ENCODE measurements at regions not wholly inside any gene's neighbourhood (a gene's known extent, or its start where the extent isn't known, plus 50 kb on each side); places are given as distances from the start of the nearest gene placed in this dataset.

DNA sequence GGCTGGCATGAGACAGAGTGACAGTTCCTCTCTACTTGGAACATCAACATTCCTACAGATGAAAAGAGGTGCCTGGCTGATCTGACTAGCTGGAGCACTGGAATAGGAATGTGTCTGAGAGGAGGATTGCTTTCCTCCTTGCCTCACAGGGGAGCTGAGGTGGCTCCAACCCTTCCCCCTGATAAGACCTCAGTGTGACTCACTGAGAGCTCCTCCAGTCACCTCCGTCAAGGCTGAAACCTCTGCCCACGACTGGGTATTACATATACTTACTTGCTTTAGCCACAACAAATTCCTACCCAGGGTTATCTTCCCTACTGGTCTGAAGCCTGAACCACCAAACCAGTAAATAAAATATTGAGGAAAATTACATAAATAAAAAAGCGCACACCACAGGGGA is 342.7 kb upstream of the REG3G start:
- Histone ChIP-seq H3K4me3 (ENCODE audit: low read depth, low read length) (no peak overlapping the region), H3K18ac (ENCODE audit: low read length) (no peak overlapping the region), H4K8ac (ENCODE audit: low read depth, low read length) (no peak overlapping the region), H3K36me3 (ENCODE audit: control insufficient read depth in 1 of 2, insufficient read depth in 2 of 2, low read length in 2 of 2) (no peaks in the 10 kb centered on the region), H3K4ac (ENCODE audit: low read depth, low read length) (no peak overlapping the region), H3K23ac (ENCODE audit: low read length) (no peak overlapping the region), H3K4me2 (ENCODE audit: low read length) (no peak overlapping the region), H3K27ac (ENCODE audit: low read depth, low read length) (no peak overlapping the region), H3K27me3 (ENCODE audit: insufficient read depth, low read length) (no peaks in the 10 kb centered on the region), H4K91ac (ENCODE audit: low read depth, low read length) (no peak overlapping the region), H3K9me3 (ENCODE audit: insufficient read depth, low read depth, low read length) (no peaks in the 10 kb centered on the region), H3K79me1 (ENCODE audit: low read length) (no peaks in the 10 kb centered on the region), H2AK5ac (ENCODE audit: low read length) (no peak overlapping the region), H4K12ac (ENCODE audit: low read depth, low read length) (no peak overlapping the region), H3K79me2 (ENCODE audit: control insufficient read depth, insufficient read depth, low read length, poor library complexity) (no peaks in the 10 kb centered on the region), H3K14ac (ENCODE audit: low read length) (no peak overlapping the region), H3K4me1 (ENCODE audit: control insufficient read depth in 1 of 2, insufficient read depth in 2 of 2, low read length in 2 of 2) (no peaks in the 10 kb centered on the region), H2BK12ac (ENCODE audit: low read length) (no peak overlapping the region), H2BK120ac (ENCODE audit: insufficient read depth, low read length, poor library complexity) (no peak overlapping the region), H2BK5ac (ENCODE audit: low read depth, low read length, poor library complexity) (no peak overlapping the region), H2AFZ (ENCODE audit: insufficient read depth, low read length, poor library complexity) (no peak overlapping the region), H3K9ac (ENCODE audit: low read length) (no peak overlapping the region)
- DNase-seq: no peak
- WGBS (ENCODE audit: extremely low coverage, insufficient coverage, insufficient read length): no CpG with 5 or more reads among the region's 3 CpGs

- Histone ChIP-seq H4K91ac (ENCODE audit: low read depth, low read length) (no peak overlapping the region), H3K9ac (ENCODE audit: low read length) (no peak overlapping the region), H3K4me1 (ENCODE audit: control insufficient read depth in 1 of 2, insufficient read depth in 2 of 2, low read length in 2 of 2) (no peaks in the 10 kb centered on the region), H3K27ac (ENCODE audit: low read depth, low read length) (no peak overlapping the region), H2BK12ac (ENCODE audit: low read length) (no peak overlapping the region), H3K4ac (ENCODE audit: low read depth, low read length) (no peak overlapping the region), H4K8ac (ENCODE audit: low read depth, low read length) (no peak overlapping the region), H4K12ac (ENCODE audit: low read depth, low read length) (no peak overlapping the region), H2BK5ac (ENCODE audit: low read depth, low read length, poor library complexity) (no peak overlapping the region), H3K18ac (ENCODE audit: low read length) (no peak overlapping the region), H3K79me2 (ENCODE audit: control insufficient read depth, insufficient read depth, low read length, poor library complexity) (no peaks in the 10 kb centered on the region), H3K9me3 (ENCODE audit: insufficient read depth, low read depth, low read length) (no peaks in the 10 kb centered on the region), H3K4me2 (ENCODE audit: low read length) (no peak overlapping the region), H3K36me3 (ENCODE audit: control insufficient read depth in 1 of 2, insufficient read depth in 2 of 2, low read length in 2 of 2) (no peaks in the 10 kb centered on the region), H3K23ac (ENCODE audit: low read length) (no peak overlapping the region), H2BK120ac (ENCODE audit: insufficient read depth, low read length, poor library complexity) (no peak overlapping the region), H3K27me3 (ENCODE audit: insufficient read depth, low read length) (no peaks in the 10 kb centered on the region), H3K79me1 (ENCODE audit: low read length) (no peaks in the 10 kb centered on the region), H3K14ac (ENCODE audit: low read length) (no peak overlapping the region), H2AFZ (ENCODE audit: insufficient read depth, low read length, poor library complexity) (no peak overlapping the region), H3K4me3 (ENCODE audit: low read depth, low read length) (no peak overlapping the region), H2AK5ac (ENCODE audit: low read length) (no peak overlapping the region)
- WGBS (ENCODE audit: extremely low coverage, insufficient coverage, insufficient read length): no CpG with 5 or more reads among the region's 3 CpGs
- DNase-seq: no peak
These were observed 338.8 kb upstream of the REG3G start for GRCh38 chr2:78686625-78687153.

DNA sequence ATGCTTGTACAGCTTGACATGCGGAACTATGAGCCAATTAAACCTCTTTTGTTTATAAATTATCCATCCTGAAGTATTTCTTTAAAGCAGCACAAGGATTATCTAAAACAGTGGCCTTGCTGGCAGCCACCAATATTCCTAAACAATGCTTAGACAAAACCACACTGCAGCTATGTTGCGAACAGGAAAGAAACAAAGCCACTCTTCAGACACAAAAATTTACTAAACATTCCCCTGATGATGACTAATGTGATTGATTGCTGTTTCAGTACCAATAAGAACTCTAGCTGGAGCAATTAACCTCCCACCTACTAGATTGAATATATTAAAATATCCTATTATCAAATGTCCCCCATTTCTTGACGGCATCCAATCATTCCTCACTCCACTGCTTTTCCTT is 325.8 kb upstream of the REG3G start:
- H2BK5ac ChIP-seq (ENCODE audit: low read depth, low read length, poor library complexity): no peak overlapping the region
- H4K8ac ChIP-seq (ENCODE audit: low read depth, low read length): no peak overlapping the region
- no peak overlapping the region for H3K4me3 ChIP-seq (ENCODE audit: low read depth, low read length)
- H3K4ac ChIP-seq (ENCODE audit: low read depth, low read length): no peak overlapping the region
- no peaks in the 10 kb centered on the region for H3K36me3 ChIP-seq (ENCODE audit: control insufficient read depth in 1 of 2, insufficient read depth in 2 of 2, low read length in 2 of 2)
- H3K4me2 ChIP-seq (ENCODE audit: low read length): no peak overlapping the region
- H3K27ac ChIP-seq (ENCODE audit: low read depth, low read length): no peak overlapping the region
- no peak overlapping the region for H3K9ac ChIP-seq (ENCODE audit: low read length)
- H3K14ac ChIP-seq (ENCODE audit: low read length): no peak overlapping the region
- H2BK120ac ChIP-seq (ENCODE audit: insufficient read depth, low read length, poor library complexity): no peak overlapping the region
- H3K18ac ChIP-seq (ENCODE audit: low read length): no peak overlapping the region
- no peak overlapping the region for H2AK5ac ChIP-seq (ENCODE audit: low read length)
- no CpG with 5 or more reads among the region's 3 CpGs for WGBS (ENCODE audit: extremely low coverage, insufficient coverage, insufficient read length)
- H3K4me1 ChIP-seq (ENCODE audit: control insufficient read depth in 1 of 2, insufficient read depth in 2 of 2, low read length in 2 of 2): no peaks in the 10 kb centered on the region
- H2BK12ac ChIP-seq (ENCODE audit: low read length): no peak overlapping the region
- no peaks in the 10 kb centered on the region for H3K79me1 ChIP-seq (ENCODE audit: low read length)
- H3K23ac ChIP-seq (ENCODE audit: low read length): no peak overlapping the region
- DNase-seq: no peak
- no peaks in the 10 kb centered on the region for H3K9me3 ChIP-seq (ENCODE audit: insufficient read depth, low read depth, low read length)
- no peak overlapping the region for H4K12ac ChIP-seq (ENCODE audit: low read depth, low read length)
- no peak overlapping the region for H4K91ac ChIP-seq (ENCODE audit: low read depth, low read length)
- no peaks in the 10 kb centered on the region for H3K27me3 ChIP-seq (ENCODE audit: insufficient read depth, low read length)
- H2AFZ ChIP-seq (ENCODE audit: insufficient read depth, low read length, poor library complexity): no peak overlapping the region
- H3K79me2 ChIP-seq (ENCODE audit: control insufficient read depth, insufficient read depth, low read length, poor library complexity): no peaks in the 10 kb centered on the region

DNA sequence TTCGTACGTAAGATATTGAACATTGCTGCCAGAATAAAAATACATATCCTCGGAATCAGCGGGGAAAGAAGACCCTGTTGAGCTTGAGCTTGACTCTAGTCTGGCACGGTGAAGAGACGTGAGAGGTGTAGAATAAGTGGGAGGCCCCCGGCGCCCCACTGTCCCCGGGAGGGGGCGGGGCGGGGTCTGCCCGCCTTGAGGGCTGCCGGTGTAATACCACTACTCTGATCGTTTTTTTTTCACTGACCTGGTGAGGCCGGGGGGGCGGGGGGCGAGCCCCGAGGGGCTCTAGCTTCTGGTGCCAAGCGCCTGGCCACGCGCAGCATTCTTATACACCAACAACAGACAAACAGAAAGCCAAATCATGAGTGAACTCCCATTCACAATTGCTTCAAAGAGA is 324.0 kb upstream of the REG3G start:
- Histone ChIP-seq H2AFZ (ENCODE audit: insufficient read depth, low read length, poor library complexity) (no peak overlapping the region), H3K23ac (ENCODE audit: low read length) (no peak overlapping the region), H2BK12ac (ENCODE audit: low read length) (no peak overlapping the region), H3K36me3 (ENCODE audit: control insufficient read depth in 1 of 2, insufficient read depth in 2 of 2, low read length in 2 of 2) (no peaks in the 10 kb centered on the region), H3K4ac (ENCODE audit: low read depth, low read length) (no peak overlapping the region), H3K27me3 (ENCODE audit: insufficient read depth, low read length) (no peaks in the 10 kb centered on the region), H2BK120ac (ENCODE audit: insufficient read depth, low read length, poor library complexity) (no peak overlapping the region), H3K27ac (ENCODE audit: low read depth, low read length) (no peak overlapping the region), H3K18ac (ENCODE audit: low read length) (no peak overlapping the region), H3K4me1 (ENCODE audit: control insufficient read depth in 1 of 2, insufficient read depth in 2 of 2, low read length in 2 of 2) (no peaks in the 10 kb centered on the region), H4K8ac (ENCODE audit: low read depth, low read length) (no peak overlapping the region), H4K91ac (ENCODE audit: low read depth, low read length) (no peak overlapping the region), H3K79me1 (ENCODE audit: low read length) (no peaks in the 10 kb centered on the region), H2BK5ac (ENCODE audit: low read depth, low read length, poor library complexity) (no peak overlapping the region), H3K79me2 (ENCODE audit: control insufficient read depth, insufficient read depth, low read length, poor library complexity) (no peaks in the 10 kb centered on the region), H3K4me2 (ENCODE audit: low read length) (no peak overlapping the region), H4K12ac (ENCODE audit: low read depth, low read length) (no peak overlapping the region), H3K9me3 (ENCODE audit: insufficient read depth, low read depth, low read length) (no peaks in the 10 kb centered on the region), H3K9ac (ENCODE audit: low read length) (no peak overlapping the region), H2AK5ac (ENCODE audit: low read length) (no peak overlapping the region), H3K4me3 (ENCODE audit: low read depth, low read length) (no peak overlapping the region), H3K14ac (ENCODE audit: low read length) (no peak overlapping the region)
- WGBS (ENCODE audit: extremely low coverage, insufficient coverage, insufficient read length): no CpG with 5 or more reads among the region's 21 CpGs
- no peak for DNase-seq

All from trophoblast cell (in vitro differentiated cells and primary cell).